IPS-20b (cell line): ENCODE measurements at regions not wholly inside any gene's neighbourhood (a gene's known extent, or its start where the extent isn't known, plus 50 kb on each side); places are given as distances from the start of the nearest gene placed in this dataset.

Experiments used
- H3K27ac ChIP-seq: one replicate; pipeline ENCODE4 v1.5.1; 2013; ENCODE audit warnings: low read length
- H3K27me3 ChIP-seq: 2 replicates; pipeline ENCODE4 v1.6.1; 2013; ENCODE audit warnings: mild to moderate bottlenecking, low read length, inconsistent platforms; ENCODE audit not compliant: insufficient read depth
- H3K36me3 ChIP-seq: 2 replicates; pipeline ENCODE4 v1.6.1; 2013; ENCODE audit warnings: low read depth, mild to moderate bottlenecking, inconsistent platforms, low read length, moderate library complexity; ENCODE audit not compliant: insufficient read depth
- H3K4me1 ChIP-seq: 2 replicates; pipeline ENCODE4 v1.6.1; 2013; ENCODE audit warnings: mild to moderate bottlenecking, control low read depth, inconsistent platforms, low read length, moderate library complexity; ENCODE audit not compliant: insufficient read depth
- H3K4me3 ChIP-seq: 2 replicates; pipeline ENCODE4 v1.5.1; 2013; ENCODE audit warnings: mild to moderate bottlenecking, low read length, inconsistent platforms
- H3K9ac ChIP-seq: 2 replicates; pipeline ENCODE4 v1.6.1; 2013; ENCODE audit warnings: low read depth, mild to moderate bottlenecking, inconsistent platforms, low read length, moderate library complexity
- H3K9me3 ChIP-seq: 2 replicates; pipeline ENCODE4 v1.6.1; 2013; ENCODE audit warnings: mild to moderate bottlenecking, low read depth, low read length, inconsistent platforms; ENCODE audit not compliant: insufficient read depth

GRCh38 chr13:103164251-103164650 is 98.0 kb upstream of the SLC10A2 start:
- Histone ChIP-seq H3K9ac (no peak overlapping the region), H3K36me3 (no peaks in the 10 kb centered on the region), H3K4me3 (no peak overlapping the region), H3K27ac (no peak overlapping the region), H3K27me3 (no peaks in the 10 kb centered on the region), H3K4me1 (0 out of 2 replicates have a peak, but pooled peaks cover 3% of the 10 kb centered on the region), H3K9me3 (no peaks in the 10 kb centered on the region)

DNA sequence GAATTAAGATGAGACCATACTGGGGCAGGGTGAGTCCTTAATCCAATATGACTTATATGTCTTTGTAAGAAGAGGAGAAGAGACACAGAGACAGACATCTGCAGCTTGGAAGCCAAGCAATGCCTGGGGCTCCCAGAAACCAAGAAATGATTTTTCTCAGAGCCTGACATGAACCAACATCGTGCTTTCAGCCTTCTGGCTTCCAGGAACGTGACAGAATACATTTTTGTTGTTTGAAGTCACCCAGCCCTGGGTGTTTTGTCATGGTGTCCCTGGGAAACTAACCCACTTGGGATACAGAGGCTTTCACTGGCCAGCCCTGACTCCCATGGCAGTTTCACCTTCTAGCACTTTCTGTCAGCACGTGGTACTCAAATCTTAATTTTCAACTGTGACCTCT is 95.3 kb upstream of the SLC10A2 start:
- H3K36me3 ChIP-seq: no peaks in the 10 kb centered on the region
- H3K9ac ChIP-seq: no peak overlapping the region
- 0 out of 2 replicates have a peak, but pooled peaks cover 3% of the 10 kb centered on the region for H3K4me1 ChIP-seq
- no peaks in the 10 kb centered on the region for H3K27me3 ChIP-seq
- H3K9me3 ChIP-seq: no peaks in the 10 kb centered on the region
- no peak overlapping the region for H3K27ac ChIP-seq
- H3K4me3 ChIP-seq: no peak overlapping the region

DNA sequence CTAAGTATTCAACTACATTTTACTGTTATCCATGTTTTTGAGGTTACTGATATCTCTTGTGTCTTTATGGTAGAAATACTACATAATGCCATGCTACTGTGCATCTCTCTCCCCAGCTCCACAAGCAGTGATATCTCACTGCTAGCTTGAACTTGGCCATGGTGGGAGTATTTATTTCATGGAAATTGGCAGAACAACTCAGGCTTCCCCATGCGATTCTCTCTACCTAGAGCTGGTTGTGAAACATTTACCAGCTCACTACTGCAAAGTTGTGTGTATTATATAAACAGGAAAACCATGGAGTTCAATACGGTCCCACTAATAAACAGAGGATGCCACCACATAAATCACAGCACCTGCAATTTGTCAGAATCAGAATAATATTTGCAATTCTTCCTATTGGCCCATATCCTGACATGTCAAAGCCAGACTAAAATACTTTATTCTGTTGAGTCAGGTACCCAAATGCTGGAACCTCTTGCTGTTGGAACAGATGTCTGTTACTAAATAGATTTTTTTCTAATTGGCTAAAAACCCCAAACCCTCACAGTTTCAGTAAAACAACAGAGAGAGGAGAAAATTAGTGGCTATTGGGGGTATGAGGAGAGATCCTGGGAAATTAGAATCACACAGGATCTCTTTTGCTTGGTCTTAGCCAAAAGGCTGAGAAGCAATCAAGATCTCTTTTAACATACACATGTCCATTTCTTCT is 91.4 kb upstream of the SLC10A2 start:
- Histone ChIP-seq H3K27ac (no peak overlapping the region), H3K9ac (no peak overlapping the region), H3K27me3 (no peaks in the 10 kb centered on the region), H3K4me1 (no peaks in the 10 kb centered on the region), H3K36me3 (no peaks in the 10 kb centered on the region), H3K9me3 (no peaks in the 10 kb centered on the region), H3K4me3 (no peak overlapping the region)

GRCh38 chr13:103157016-103157415 is 90.8 kb upstream of the SLC10A2 start:
- H3K9ac ChIP-seq: no peak overlapping the region
- H3K36me3 ChIP-seq: no peaks in the 10 kb centered on the region
- no peaks in the 10 kb centered on the region for H3K9me3 ChIP-seq
- no peaks in the 10 kb centered on the region for H3K27me3 ChIP-seq
- no peaks in the 10 kb centered on the region for H3K4me1 ChIP-seq
- no peak overlapping the region for H3K4me3 ChIP-seq
- no peak overlapping the region for H3K27ac ChIP-seq

DNA sequence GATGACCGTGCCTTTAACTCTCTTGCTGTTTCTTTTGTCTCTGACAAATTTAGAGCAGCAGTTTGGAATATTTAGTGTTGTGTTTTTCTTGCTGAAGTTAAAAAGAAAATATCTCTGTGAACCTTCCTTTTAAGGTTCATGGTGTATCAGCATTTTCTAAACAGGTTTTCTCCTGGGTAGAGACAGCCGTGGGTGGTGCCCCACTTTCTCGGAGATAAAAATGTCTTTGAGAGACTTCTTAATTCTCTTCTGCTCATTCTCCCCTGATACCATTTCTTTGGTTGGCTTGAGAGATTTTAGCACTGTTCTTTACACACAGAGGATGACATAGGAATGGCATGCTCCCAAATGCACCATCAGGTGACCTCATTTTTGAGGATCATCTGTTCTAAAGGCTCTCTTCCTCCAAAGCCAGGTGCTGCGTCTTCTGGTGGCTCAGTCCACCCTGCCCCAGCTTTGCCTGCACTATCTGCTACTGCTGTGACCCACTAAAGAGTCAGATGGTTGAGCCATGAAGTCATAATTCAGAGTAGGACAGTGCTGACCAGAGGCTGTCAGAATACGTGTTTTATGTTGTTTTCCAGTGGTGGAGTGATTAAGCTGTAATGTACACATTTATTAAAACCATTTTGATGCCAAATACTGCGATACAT is 90.3 kb upstream of the SLC10A2 start:
- Histone ChIP-seq H3K27me3 (no peaks in the 10 kb centered on the region), H3K4me1 (no peaks in the 10 kb centered on the region), H3K36me3 (no peaks in the 10 kb centered on the region), H3K9ac (no peak overlapping the region), H3K27ac (no peak overlapping the region), H3K4me3 (no peak overlapping the region), H3K9me3 (no peaks in the 10 kb centered on the region)

GRCh38 chr13:103153466-103153865 is 87.2 kb upstream of the SLC10A2 start:
- H3K9me3 ChIP-seq: no peaks in the 10 kb centered on the region
- no peak overlapping the region for H3K4me3 ChIP-seq
- H3K27ac ChIP-seq: no peak overlapping the region
- no peak overlapping the region for H3K9ac ChIP-seq
- no peaks in the 10 kb centered on the region for H3K27me3 ChIP-seq
- no peaks in the 10 kb centered on the region for H3K4me1 ChIP-seq
- H3K36me3 ChIP-seq: no peaks in the 10 kb centered on the region

- no peaks in the 10 kb centered on the region for H3K9me3 ChIP-seq
- no peaks in the 10 kb centered on the region for H3K27me3 ChIP-seq
- H3K27ac ChIP-seq: no peak overlapping the region
- H3K36me3 ChIP-seq: no peaks in the 10 kb centered on the region
- H3K9ac ChIP-seq: no peak overlapping the region
- H3K4me1 ChIP-seq: no peaks in the 10 kb centered on the region
- no peak overlapping the region for H3K4me3 ChIP-seq
Observed at GRCh38 chr13:103147961-103148360, 81.7 kb upstream of the SLC10A2 start.

DNA sequence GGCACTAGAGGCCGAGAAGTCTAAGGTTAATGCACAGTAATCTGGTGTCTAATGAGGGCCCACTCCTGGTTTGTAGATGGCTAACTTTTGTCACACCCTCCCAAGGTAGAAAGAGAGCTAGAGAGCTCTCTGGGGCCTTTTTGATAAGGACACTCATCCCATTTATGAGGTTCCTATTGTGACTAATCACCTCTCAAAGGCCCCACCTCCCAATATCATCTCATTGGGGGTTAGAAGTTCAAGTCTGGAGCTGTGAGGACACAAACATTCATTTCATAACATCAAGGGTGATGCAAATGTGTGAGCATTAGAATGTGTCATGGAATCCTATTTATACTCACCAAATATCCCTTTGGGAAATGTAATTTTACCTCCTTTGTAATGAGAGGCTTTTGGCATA is 79.2 kb upstream of the SLC10A2 start:
- Histone ChIP-seq H3K9ac (no peak overlapping the region), H3K27me3 (no peaks in the 10 kb centered on the region), H3K4me3 (no peak overlapping the region), H3K4me1 (no peaks in the 10 kb centered on the region), H3K27ac (no peak overlapping the region), H3K9me3 (no peaks in the 10 kb centered on the region), H3K36me3 (no peaks in the 10 kb centered on the region)

GRCh38 chr13:103143432-103143831 is 77.2 kb upstream of the SLC10A2 start:
- Histone ChIP-seq H3K27me3 (no peaks in the 10 kb centered on the region), H3K9me3 (no peaks in the 10 kb centered on the region), H3K27ac (no peak overlapping the region), H3K9ac (no peak overlapping the region), H3K4me3 (no peak overlapping the region), H3K4me1 (no peaks in the 10 kb centered on the region), H3K36me3 (no peaks in the 10 kb centered on the region)

DNA sequence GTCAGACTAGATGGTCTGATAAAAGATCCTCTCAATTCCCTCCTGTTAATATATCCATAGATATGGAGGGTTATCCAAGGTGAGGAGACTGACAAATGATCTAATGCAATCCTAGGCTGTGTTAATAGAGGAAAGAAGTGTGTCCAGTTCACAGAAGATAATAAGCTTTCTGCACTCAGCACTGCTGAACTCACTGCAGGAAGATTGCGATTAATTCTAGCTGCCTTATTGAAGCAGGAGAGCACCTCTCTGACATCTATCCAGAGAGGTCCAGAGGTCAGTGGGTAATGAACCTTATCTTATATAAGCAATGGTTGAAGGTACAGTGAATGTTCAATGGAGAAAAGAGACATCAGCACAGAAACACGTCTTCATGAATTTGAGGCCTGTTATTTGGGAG is 75.9 kb upstream of the SLC10A2 start:
- H3K4me3 ChIP-seq: no peak overlapping the region
- no peaks in the 10 kb centered on the region for H3K27me3 ChIP-seq
- H3K9me3 ChIP-seq: no peaks in the 10 kb centered on the region
- no peaks in the 10 kb centered on the region for H3K36me3 ChIP-seq
- H3K4me1 ChIP-seq: no peaks in the 10 kb centered on the region
- no peak overlapping the region for H3K27ac ChIP-seq
- no peak overlapping the region for H3K9ac ChIP-seq

DNA sequence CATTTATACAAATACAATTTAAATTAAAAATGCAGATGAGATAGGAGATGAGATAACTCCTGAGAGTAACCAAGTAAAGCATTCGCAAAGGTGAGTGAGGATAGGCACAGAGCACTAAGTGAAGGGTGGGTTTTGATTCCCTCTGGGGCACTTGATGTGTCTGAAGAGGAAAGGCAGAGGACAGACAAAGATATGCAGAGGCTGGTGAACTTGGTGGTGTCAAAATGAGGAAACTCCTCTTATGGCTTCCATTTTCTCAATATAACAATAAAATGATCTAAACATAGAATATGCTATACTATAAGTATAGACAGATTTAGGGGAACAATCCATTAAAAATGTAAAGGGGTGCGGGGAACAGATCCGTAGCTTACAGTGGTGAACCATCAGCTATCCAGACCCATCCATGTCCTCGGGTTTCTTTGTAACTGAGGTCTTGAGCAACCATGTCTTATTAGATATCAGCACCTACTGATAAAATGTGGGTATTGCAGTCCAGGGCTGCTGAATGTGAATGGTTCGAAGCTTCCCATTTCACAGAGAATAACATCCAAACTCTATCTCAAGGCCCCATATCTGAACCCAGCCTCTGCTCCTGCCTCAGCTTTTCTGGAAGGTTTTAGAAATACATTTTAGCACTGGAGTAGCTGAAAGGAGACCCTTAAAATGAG is 73.9 kb upstream of the SLC10A2 start:
- H3K9me3 ChIP-seq: no peaks in the 10 kb centered on the region
- no peaks in the 10 kb centered on the region for H3K36me3 ChIP-seq
- H3K4me1 ChIP-seq: no peaks in the 10 kb centered on the region
- no peaks in the 10 kb centered on the region for H3K27me3 ChIP-seq
- H3K4me3 ChIP-seq: no peak overlapping the region
- no peak overlapping the region for H3K9ac ChIP-seq
- H3K27ac ChIP-seq: no peak overlapping the region

- no peaks in the 10 kb centered on the region for H3K4me1 ChIP-seq
- H3K27me3 ChIP-seq: no peaks in the 10 kb centered on the region
- H3K27ac ChIP-seq: no peak overlapping the region
- H3K9me3 ChIP-seq: no peaks in the 10 kb centered on the region
- H3K4me3 ChIP-seq: no peak overlapping the region
- H3K9ac ChIP-seq: no peak overlapping the region
- no peaks in the 10 kb centered on the region for H3K36me3 ChIP-seq
Observed at GRCh38 chr13:103134271-103134670, 68.1 kb upstream of the SLC10A2 start.
